Left ventricle myocardium inferior (tissue), 1 donor: ENCODE measurements at regions not wholly inside any gene's neighbourhood (a gene's known extent, or its start where the extent isn't known, plus 50 kb on each side); places are given as distances from the start of the nearest gene placed in this dataset.

Source experiments
- DNase-seq: peaks from one replicate; pipeline ENCODE4 v3.0.0-alpha.2; 2020
- H3K27ac ChIP-seq: fragments of 200-600 bp; replicated peaks from 2 replicates; pipeline ENCODE4 v1.8.0; 2021
- H3K27me3 ChIP-seq: fragments of 200-600 bp; 2 replicates; pipeline ENCODE4 v1.8.0; 2021; ENCODE audit warnings: low read depth
- H3K36me3 ChIP-seq: fragments of 200-600 bp; 2 replicates; pipeline ENCODE4 v1.8.0; 2021
- H3K4me1 ChIP-seq: fragments of 200-600 bp; 2 replicates; pipeline ENCODE4 v1.8.0; 2021
- H3K4me3 ChIP-seq: fragments of 200-600 bp; 2 replicates; pipeline ENCODE4 v1.8.0; 2021; ENCODE audit warnings: mild to moderate bottlenecking, moderate library complexity
- H3K9me3 ChIP-seq: fragments of 200-600 bp; replicated peaks from 2 replicates; pipeline ENCODE4 v1.8.0; 2021
- intact Hi-C: fragments of 100-400 bp; cut with micrococcal nuclease; formaldehyde crosslinking; loops from one replicate; pipeline ENCODE4 v1.11.0; 2022
- TF ChIP-seq, protein P1 (sequence below): fragments of 200-600 bp; IDR thresholded peaks from 2 replicates; pipeline ENCODE4 v1.8.0; 2021; ENCODE audit warnings: antibody characterized with exemption, mild to moderate bottlenecking, borderline replicate concordance
- donor health status: DM: no; HTN: yes; CAD: no; lungs with severe emphysema.

DNA sequence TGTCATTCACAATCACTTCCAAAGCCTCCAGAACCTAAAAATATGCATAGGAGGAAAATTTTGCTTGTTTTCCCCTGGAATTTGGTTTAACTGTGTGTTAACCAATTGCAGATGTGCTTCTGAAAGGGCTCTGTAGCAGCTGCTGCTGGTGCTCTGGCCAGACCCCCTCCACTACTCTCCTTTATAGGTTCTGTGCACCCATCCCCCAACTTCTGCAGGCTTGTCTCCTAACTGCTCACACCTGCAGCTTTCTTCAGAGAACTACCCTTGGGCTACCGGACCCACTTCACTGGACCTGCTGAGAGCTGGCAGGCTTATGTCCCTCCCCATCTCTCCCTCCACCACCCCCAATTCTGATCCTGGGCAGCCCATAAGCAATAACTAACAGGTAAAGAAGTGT is 662.1 kb upstream of the DIPK2B start:
- Histone ChIP-seq H3K4me1 (no peaks in the 10 kb centered on the region), H3K27me3 (no peaks in the 10 kb centered on the region), H3K4me3 (no peak overlapping the region), H3K36me3 (no peaks in the 10 kb centered on the region), H3K9me3 (no peaks in the 10 kb centered on the region), H3K27ac (no peak overlapping the region)
- no peak for DNase-seq
- TF ChIP-seq, protein P1, sequence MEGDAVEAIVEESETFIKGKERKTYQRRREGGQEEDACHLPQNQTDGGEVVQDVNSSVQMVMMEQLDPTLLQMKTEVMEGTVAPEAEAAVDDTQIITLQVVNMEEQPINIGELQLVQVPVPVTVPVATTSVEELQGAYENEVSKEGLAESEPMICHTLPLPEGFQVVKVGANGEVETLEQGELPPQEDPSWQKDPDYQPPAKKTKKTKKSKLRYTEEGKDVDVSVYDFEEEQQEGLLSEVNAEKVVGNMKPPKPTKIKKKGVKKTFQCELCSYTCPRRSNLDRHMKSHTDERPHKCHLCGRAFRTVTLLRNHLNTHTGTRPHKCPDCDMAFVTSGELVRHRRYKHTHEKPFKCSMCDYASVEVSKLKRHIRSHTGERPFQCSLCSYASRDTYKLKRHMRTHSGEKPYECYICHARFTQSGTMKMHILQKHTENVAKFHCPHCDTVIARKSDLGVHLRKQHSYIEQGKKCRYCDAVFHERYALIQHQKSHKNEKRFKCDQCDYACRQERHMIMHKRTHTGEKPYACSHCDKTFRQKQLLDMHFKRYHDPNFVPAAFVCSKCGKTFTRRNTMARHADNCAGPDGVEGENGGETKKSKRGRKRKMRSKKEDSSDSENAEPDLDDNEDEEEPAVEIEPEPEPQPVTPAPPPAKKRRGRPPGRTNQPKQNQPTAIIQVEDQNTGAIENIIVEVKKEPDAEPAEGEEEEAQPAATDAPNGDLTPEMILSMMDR: no peak
- intact Hi-C loops: no loop called here

DNA sequence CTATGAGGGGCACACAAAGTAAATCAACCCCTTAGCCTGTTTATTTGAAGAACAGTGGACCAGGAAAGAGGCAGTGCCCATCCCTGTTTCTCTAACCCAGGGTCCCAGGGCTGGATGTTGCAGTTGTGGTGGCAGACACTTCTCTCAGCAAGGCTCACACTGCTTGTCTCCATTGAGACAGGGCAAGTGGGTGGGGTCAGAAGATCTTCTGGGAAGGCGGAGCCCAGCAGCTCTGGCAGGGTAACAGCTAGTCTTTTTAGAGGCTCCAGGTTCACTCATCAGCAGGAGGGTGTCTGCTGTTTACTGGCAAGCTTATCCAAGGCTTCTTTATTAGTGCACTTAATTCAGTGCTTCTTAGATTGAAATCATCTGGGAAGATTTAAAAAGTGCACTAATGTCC is 659.8 kb upstream of the DIPK2B start:
- no peaks in the 10 kb centered on the region for H3K9me3 ChIP-seq
- H3K36me3 ChIP-seq: no peaks in the 10 kb centered on the region
- H3K27ac ChIP-seq: no peak overlapping the region
- H3K4me3 ChIP-seq: no peak overlapping the region
- no peaks in the 10 kb centered on the region for H3K4me1 ChIP-seq
- no peak for DNase-seq
- H3K27me3 ChIP-seq: no peaks in the 10 kb centered on the region
- TF ChIP-seq, protein P1: no peak
- intact Hi-C loops: no loop called here

DNA sequence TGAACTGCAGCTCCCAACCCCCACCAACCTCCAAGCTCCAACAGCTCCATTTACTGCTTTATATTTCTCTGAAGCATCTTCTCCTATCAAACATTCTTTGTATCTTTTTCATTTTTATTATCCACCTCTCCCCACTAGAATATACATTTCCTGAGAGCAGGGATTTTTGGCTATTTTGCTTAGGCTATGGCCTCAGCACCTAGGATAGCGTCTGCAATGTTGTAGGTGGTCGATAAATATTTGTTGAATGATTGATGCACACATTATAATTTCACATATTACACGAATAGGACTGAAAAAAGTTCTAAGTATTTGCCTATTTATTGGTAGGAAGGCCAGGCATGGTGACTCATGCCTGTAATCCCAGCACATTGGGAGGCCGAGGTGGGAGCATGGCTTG is 658.7 kb upstream of the DIPK2B start:
- Histone ChIP-seq H3K27ac (no peak overlapping the region), H3K36me3 (no peaks in the 10 kb centered on the region), H3K9me3 (no peaks in the 10 kb centered on the region), H3K4me1 (no peaks in the 10 kb centered on the region), H3K4me3 (no peak overlapping the region), H3K27me3 (no peaks in the 10 kb centered on the region)
- intact Hi-C loops: no loop called here
- TF ChIP-seq, protein P1: no peak
- no peak for DNase-seq

DNA sequence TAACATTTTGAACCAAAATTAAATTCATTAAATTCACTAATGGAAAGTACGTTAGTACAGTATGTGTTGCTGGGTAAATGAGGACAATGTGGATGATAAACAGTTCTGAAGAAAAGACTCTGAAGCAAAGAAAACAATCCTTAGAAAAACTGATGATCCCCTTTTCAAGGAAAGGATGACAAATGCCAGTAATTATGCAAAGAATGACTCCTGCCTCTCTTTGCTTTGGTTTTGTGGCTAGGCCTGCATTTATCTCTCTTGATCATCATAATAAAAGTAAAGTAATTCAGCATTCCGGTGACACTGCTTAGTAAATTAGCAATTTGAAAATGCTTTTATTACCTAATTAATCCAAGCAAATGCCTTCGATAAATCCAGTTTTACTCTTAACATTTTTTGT is 652.2 kb upstream of the DIPK2B start:
- no peaks in the 10 kb centered on the region for H3K36me3 ChIP-seq
- H3K9me3 ChIP-seq: no peaks in the 10 kb centered on the region
- TF ChIP-seq, protein P1: no peak
- H3K27me3 ChIP-seq: peaks cover 12% of the 10 kb centered on the region
- no peak overlapping the region for H3K4me3 ChIP-seq
- no peak for DNase-seq
- no peak overlapping the region for H3K27ac ChIP-seq
- intact Hi-C loops: no loop called here
- H3K4me1 ChIP-seq: peaks cover 7% of the 10 kb centered on the region

DNA sequence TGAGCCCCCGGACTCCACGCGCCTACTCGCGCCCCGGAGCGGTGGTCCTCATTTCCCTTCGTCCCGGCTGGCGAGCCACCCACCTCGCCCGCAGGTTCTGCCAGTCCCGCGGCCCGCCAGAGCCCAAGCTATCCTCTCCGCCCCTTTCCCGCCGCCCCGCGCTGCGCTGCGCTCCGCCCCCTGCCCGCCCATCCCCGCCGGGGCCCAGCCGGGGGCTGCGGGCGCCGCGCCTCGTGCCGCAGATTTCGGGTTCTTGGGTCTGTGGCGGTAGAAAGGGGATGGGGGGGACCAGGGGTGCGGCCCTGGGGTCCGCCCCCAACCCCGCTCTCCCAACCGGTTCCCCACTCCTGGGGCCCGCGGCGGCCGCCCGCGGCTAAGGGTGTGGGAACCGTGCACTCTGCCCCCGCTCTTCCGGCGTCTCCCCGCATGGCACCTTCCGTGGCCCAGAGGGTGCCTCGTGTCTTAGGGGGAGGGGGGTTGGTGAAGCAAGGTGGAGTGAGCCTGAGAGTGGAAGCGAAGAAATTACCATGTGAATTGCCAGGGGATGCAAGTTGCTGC is 650.8 kb upstream of the DIPK2B start:
- intact Hi-C loops: no loop called here
- TF ChIP-seq, protein P1: no peak
- DNase-seq: no peak
- Histone ChIP-seq H3K27ac (no peak overlapping the region), H3K36me3 (no peaks in the 10 kb centered on the region), H3K9me3 (no peaks in the 10 kb centered on the region), H3K4me1 (peaks cover 7% of the 10 kb centered on the region), H3K4me3 (peak overlapping the region; percentile 68), H3K27me3 (peaks cover 12% of the 10 kb centered on the region)
